AG04450 (cell line): ENCODE measurements at regions not wholly inside any gene's neighbourhood (a gene's known extent, or its start where the extent isn't known, plus 50 kb on each side); places are given as distances from the start of the nearest gene placed in this dataset.

Experiments
- CTCF ChIA-PET: fragments of 300-600, 350-600 bp; formaldehyde crosslinking; extraction: SDS; loops from one replicate; lab custom pipeline; 2022; ENCODE audit warnings: antibody characterized with exemption, inconsistent platforms; lab: Charles Lee
- POLR2A ChIA-PET: fragments of 350-600 bp; formaldehyde crosslinking; extraction: SDS; loops from one replicate; lab custom pipeline; 2021; ENCODE audit warnings: antibody characterized with exemption, inconsistent platforms; lab: Yijun Ruan, JAX
- DNase-seq: peaks from one replicate; pipeline ENCODE4 v3.0.0-alpha.2; 2011; ENCODE audit warnings: low read depth, low spot score
- H3K27ac ChIP-seq: one replicate; pipeline ENCODE4 v1.5.1; 2012; ENCODE audit warnings: low read depth, low read length, control low read depth
- H3K27me3 ChIP-seq: one replicate; pipeline ENCODE4 v1.6.0; 2012; ENCODE audit warnings: low read length; ENCODE audit not compliant: control insufficient read depth, insufficient read depth
- H3K4me3 ChIP-seq: 2 replicates; pipeline ENCODE4 v1.5.1; 2011; ENCODE audit warnings: mild to moderate bottlenecking, low read depth, low read length, control low read depth
- H3K9me3 ChIP-seq: 2 replicates; pipeline ENCODE4 v1.5.1; 2012; ENCODE audit warnings: low read length; ENCODE audit not compliant: control insufficient read depth, insufficient read depth
- CTCF ChIP-seq: IDR thresholded peaks from 2 replicates; pipeline ENCODE4 v1.5.1; 2011; ENCODE audit warnings: low read depth, low read length, control low read depth, inconsistent platforms

- ChIA-PET CTCF (no interaction called here), POLR2A (no interaction called here)
- Histone ChIP-seq H3K27me3 (no peaks in the 10 kb centered on the region), H3K9me3 (no peaks in the 10 kb centered on the region), H3K4me3 (no peak overlapping the region), H3K27ac (no peak overlapping the region)
- DNase-seq, result no peak
- no peak for TF ChIP-seq CTCF
Observed at GRCh38 chr4:54877006-54877405, 219.2 kb downstream of the KIT start.

DNA sequence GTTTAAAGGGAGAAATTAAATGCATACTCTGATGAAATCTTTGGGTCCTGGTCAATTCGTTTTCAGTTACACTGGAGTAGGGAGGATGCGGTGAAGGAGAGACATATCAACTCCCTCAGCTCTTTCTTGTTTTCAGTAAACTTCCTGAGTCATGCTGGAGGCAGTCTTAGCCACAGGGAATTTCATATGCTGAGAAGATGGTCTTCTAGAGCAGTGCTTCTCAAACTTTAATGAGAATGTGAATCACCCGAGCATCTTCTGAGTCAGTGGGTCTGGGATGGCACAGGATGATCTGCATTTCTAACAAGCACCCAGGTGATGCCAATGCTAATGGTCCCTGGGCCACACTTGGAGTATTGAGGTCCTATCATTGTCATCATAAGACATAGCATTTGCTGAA lies 214.5 kb downstream of the KIT start:
- no peak for DNase-seq
- TF ChIP-seq CTCF, result no peak
- ChIA-PET POLR2A (no interaction called here), CTCF (no interaction called here)
- Histone ChIP-seq H3K4me3 (no peak overlapping the region), H3K9me3 (no peaks in the 10 kb centered on the region), H3K27me3 (no peaks in the 10 kb centered on the region), H3K27ac (no peak overlapping the region)

GRCh38 chr4:54863571-54864255 lies 206.0 kb downstream of the KIT start:
- no peak for TF ChIP-seq CTCF
- H3K27ac ChIP-seq, result no peak overlapping the region
- POLR2A ChIA-PET, result no interaction called here
- H3K4me3 ChIP-seq, result no peak overlapping the region
- no peak for DNase-seq
- CTCF ChIA-PET, result interaction anchor here (0.6 kb wide), 1 partner anchor 543 kb away, joined by 3 read pairs; no protein-coding TSS in a partner anchor
- H3K9me3 ChIP-seq, result no peaks in the 10 kb centered on the region
- H3K27me3 ChIP-seq, result no peaks in the 10 kb centered on the region

DNA sequence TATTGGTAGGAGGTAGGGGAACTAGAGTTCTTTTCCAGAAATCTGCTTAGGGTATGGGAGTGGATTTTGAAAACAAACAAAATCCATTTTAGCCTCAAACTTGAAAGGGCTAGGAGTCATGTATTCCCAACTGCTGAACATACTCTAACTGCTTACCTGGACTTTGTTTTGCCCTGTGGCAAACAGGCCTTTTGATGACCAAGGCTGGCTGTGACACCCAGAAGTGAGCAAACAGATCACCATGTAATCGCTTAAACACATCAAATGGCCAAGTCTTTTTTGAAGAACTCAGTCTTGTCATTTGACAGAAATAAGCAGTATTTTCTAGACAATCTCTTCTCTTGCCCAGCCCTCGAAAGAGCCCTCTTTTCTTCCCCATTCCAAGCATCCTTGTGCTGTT lies 203.4 kb downstream of the KIT start:
- H3K27me3 ChIP-seq, result no peaks in the 10 kb centered on the region
- POLR2A ChIA-PET, result no interaction called here
- DNase-seq, result no peak

More for the DNA sequence above, 203.4 kb downstream of the KIT start:
- Histone ChIP-seq H3K9me3 (no peaks in the 10 kb centered on the region), H3K27ac (no peak overlapping the region), H3K4me3 (no peak overlapping the region)
- TF ChIP-seq CTCF, result no peak
- CTCF ChIA-PET, result no interaction called here
